ENCODE measurements at regions not wholly inside any gene's neighbourhood (a gene's known extent, or its start where the extent isn't known, plus 50 kb on each side); places are given as distances from the start of the nearest gene placed in this dataset.

DNA sequence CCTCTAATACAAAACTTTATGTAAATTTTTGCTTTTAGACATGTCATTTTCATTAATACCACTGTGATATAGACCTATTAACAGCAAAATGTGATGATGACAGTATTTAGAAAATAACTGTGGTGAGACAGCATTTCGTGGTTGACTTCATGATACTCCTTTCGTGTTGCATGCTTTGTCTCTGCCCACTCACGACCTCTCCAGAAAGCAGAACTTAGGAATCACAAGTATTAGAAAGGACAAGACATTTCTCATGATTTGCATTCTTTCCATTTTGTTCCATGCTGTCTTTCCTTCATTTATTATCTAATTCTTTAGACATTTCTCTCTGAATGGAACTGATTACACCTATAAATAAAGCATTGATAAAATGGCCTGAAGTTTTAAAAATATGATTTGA lies 85.2 kb upstream of the POU3F3 start:
- no peaks in the 10 kb centered on the region for H3K27me3 ChIP-seq (ENCODE audit: insufficient read depth)
- no peak for DNase-seq
- ChIA-PET POLR2A (no interaction called here), CTCF (no interaction called here)
- no peaks in the 10 kb centered on the region for H4K20me1 ChIP-seq (ENCODE audit: insufficient read depth)
- H3K79me2 ChIP-seq (ENCODE audit: insufficient read depth): no peaks in the 10 kb centered on the region
- no peaks in the 10 kb centered on the region for H3K9me3 ChIP-seq
- H3K9me2 ChIP-seq: peaks cover 2% of the 10 kb centered on the region; the same call in 1 of the 2 replicates
- no peaks in the 10 kb centered on the region for H3F3A ChIP-seq (replicated peaks; ENCODE audit: insufficient read depth)
- no peak overlapping the region for H3K4me3 ChIP-seq (ENCODE audit: low read depth in 2 of 2, low read length in 1 of 2)
- TF ChIP-seq TCF12 (IDR thresholded peaks at IDR 0.05) (no peak), RFX5 (IDR thresholded peaks at IDR 0.05; ENCODE audit: low read length) (no peak), FOSL2 (IDR thresholded peaks at IDR 0.05; ENCODE audit: borderline replicate concordance, low read depth) (no peak), ELF1 (IDR thresholded peaks at IDR 0.05) (no peak), RCOR1 (IDR thresholded peaks at IDR 0.05; ENCODE audit: low read length) (no peak), JUND (IDR thresholded peaks at IDR 0.05) (no peak), YY1 (IDR thresholded peaks at IDR 0.05; ENCODE audit: low read depth) (no peak), SIN3A (IDR thresholded peaks at IDR 0.05; ENCODE audit: borderline replicate concordance, low read depth, low read length) (no peak), CHD2 (IDR thresholded peaks at IDR 0.05; ENCODE audit: low read length, partially characterized antibody) (no peak), FOXM1 (IDR thresholded peaks at IDR 0.05; ENCODE audit: low read depth) (no peak), POLR2AphosphoS5 (IDR thresholded peaks at IDR 0.05; ENCODE audit: low read depth, low read length) (no peak), EZH2phosphoT487 (IDR thresholded peaks at IDR 0.05; ENCODE audit: borderline replicate concordance, low read depth) (no peak), GATA2 (CRISPR knock-in tag; IDR thresholded peaks at IDR 0.05) (no peak)
- TF ChIP-seq, protein P1, sequence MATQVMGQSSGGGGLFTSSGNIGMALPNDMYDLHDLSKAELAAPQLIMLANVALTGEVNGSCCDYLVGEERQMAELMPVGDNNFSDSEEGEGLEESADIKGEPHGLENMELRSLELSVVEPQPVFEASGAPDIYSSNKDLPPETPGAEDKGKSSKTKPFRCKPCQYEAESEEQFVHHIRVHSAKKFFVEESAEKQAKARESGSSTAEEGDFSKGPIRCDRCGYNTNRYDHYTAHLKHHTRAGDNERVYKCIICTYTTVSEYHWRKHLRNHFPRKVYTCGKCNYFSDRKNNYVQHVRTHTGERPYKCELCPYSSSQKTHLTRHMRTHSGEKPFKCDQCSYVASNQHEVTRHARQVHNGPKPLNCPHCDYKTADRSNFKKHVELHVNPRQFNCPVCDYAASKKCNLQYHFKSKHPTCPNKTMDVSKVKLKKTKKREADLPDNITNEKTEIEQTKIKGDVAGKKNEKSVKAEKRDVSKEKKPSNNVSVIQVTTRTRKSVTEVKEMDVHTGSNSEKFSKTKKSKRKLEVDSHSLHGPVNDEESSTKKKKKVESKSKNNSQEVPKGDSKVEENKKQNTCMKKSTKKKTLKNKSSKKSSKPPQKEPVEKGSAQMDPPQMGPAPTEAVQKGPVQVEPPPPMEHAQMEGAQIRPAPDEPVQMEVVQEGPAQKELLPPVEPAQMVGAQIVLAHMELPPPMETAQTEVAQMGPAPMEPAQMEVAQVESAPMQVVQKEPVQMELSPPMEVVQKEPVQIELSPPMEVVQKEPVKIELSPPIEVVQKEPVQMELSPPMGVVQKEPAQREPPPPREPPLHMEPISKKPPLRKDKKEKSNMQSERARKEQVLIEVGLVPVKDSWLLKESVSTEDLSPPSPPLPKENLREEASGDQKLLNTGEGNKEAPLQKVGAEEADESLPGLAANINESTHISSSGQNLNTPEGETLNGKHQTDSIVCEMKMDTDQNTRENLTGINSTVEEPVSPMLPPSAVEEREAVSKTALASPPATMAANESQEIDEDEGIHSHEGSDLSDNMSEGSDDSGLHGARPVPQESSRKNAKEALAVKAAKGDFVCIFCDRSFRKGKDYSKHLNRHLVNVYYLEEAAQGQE (IDR thresholded peaks at IDR 0.05; ENCODE audit: low read depth, low read length): no peak
- TF ChIP-seq, protein P2, sequence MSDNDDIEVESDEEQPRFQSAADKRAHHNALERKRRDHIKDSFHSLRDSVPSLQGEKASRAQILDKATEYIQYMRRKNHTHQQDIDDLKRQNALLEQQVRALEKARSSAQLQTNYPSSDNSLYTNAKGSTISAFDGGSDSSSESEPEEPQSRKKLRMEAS (IDR thresholded peaks at IDR 0.05; ENCODE audit: low read depth): no peak
- TF ChIP-seq, protein P3, sequence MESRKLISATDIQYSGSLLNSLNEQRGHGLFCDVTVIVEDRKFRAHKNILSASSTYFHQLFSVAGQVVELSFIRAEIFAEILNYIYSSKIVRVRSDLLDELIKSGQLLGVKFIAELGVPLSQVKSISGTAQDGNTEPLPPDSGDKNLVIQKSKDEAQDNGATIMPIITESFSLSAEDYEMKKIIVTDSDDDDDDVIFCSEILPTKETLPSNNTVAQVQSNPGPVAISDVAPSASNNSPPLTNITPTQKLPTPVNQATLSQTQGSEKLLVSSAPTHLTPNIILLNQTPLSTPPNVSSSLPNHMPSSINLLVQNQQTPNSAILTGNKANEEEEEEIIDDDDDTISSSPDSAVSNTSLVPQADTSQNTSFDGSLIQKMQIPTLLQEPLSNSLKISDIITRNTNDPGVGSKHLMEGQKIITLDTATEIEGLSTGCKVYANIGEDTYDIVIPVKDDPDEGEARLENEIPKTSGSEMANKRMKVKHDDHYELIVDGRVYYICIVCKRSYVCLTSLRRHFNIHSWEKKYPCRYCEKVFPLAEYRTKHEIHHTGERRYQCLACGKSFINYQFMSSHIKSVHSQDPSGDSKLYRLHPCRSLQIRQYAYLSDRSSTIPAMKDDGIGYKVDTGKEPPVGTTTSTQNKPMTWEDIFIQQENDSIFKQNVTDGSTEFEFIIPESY (IDR thresholded peaks at IDR 0.05; ENCODE audit: borderline replicate concordance, low read depth): no peak
- TF ChIP-seq, protein P4, sequence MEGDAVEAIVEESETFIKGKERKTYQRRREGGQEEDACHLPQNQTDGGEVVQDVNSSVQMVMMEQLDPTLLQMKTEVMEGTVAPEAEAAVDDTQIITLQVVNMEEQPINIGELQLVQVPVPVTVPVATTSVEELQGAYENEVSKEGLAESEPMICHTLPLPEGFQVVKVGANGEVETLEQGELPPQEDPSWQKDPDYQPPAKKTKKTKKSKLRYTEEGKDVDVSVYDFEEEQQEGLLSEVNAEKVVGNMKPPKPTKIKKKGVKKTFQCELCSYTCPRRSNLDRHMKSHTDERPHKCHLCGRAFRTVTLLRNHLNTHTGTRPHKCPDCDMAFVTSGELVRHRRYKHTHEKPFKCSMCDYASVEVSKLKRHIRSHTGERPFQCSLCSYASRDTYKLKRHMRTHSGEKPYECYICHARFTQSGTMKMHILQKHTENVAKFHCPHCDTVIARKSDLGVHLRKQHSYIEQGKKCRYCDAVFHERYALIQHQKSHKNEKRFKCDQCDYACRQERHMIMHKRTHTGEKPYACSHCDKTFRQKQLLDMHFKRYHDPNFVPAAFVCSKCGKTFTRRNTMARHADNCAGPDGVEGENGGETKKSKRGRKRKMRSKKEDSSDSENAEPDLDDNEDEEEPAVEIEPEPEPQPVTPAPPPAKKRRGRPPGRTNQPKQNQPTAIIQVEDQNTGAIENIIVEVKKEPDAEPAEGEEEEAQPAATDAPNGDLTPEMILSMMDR (IDR thresholded peaks at IDR 0.05): no peak
- TF ChIP-seq, protein P5, sequence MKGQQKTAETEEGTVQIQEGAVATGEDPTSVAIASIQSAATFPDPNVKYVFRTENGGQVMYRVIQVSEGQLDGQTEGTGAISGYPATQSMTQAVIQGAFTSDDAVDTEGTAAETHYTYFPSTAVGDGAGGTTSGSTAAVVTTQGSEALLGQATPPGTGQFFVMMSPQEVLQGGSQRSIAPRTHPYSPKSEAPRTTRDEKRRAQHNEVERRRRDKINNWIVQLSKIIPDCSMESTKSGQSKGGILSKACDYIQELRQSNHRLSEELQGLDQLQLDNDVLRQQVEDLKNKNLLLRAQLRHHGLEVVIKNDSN (IDR thresholded peaks at IDR 0.05; ENCODE audit: borderline replicate concordance, low read depth): no peak
- 7% methylated on average over 3 of the region's 3 CpGs for WGBS (ENCODE audit: low lambda C conversion rate)
- no peaks in the 10 kb centered on the region for H3K36me3 ChIP-seq (replicated peaks in 1 of 2; ENCODE audit: control insufficient read depth in 1 of 2, insufficient read depth in 2 of 2, low read length in 1 of 2)
- no peak overlapping the region for H3K9ac ChIP-seq
- H3K4me1 ChIP-seq (ENCODE audit: control insufficient read depth in 1 of 2, insufficient read depth in 2 of 2, low read depth in 1 of 2, low read length in 1 of 2): no peaks in the 10 kb centered on the region
- no peak overlapping the region for H3K4me2 ChIP-seq
- no peak overlapping the region for H2AFZ ChIP-seq (ENCODE audit: low read depth)
- no peak overlapping the region for H3K27ac ChIP-seq (ENCODE audit: low read depth in 2 of 2, low read length in 1 of 2)
